Bronchial epithelial cell (primary cell): ENCODE measurements at regions not wholly inside any gene's neighbourhood (a gene's known extent, or its start where the extent isn't known, plus 50 kb on each side); places are given as distances from the start of the nearest gene placed in this dataset.

Experiments used
- DNase-seq: peaks from one replicate; pipeline ENCODE4 v3.0.0-alpha.2; 2010; ENCODE audit warnings: low read depth
- FAIRE-seq: peaks from 2 replicates; lab custom pipeline; 2011; peaks lifted over from hg19 to GRCh38; lab: Jason Lieb, UNC
- H3K27me3 ChIP-seq: 2 replicates; pipeline ENCODE4 v1.5.1; 2011; ENCODE audit warnings: low read length; ENCODE audit not compliant: control insufficient read depth, insufficient read depth
- H3K36me3 ChIP-seq: 2 replicates; pipeline ENCODE4 v1.5.1; 2011; ENCODE audit warnings: low read length; ENCODE audit not compliant: control insufficient read depth, insufficient read depth
- H3K4me3 ChIP-seq: 2 replicates; pipeline ENCODE4 v1.5.1; 2011; ENCODE audit warnings: mild to moderate bottlenecking, low read depth, low read length, control low read depth
- CTCF ChIP-seq: IDR thresholded peaks from 2 replicates; pipeline ENCODE4 v1.5.1; 2011; ENCODE audit warnings: mild to moderate bottlenecking, moderate library complexity, low read length, control low read depth, inconsistent platforms; ENCODE audit not compliant: insufficient read depth, severe bottlenecking

GRCh38 chr2:167602122-167602521, 645.3 kb downstream of the STK39 start:
- no peak overlapping the region for H3K4me3 ChIP-seq
- no peaks in the 10 kb centered on the region for H3K27me3 ChIP-seq
- DNase-seq: no peak
- no peak for TF ChIP-seq CTCF
- H3K36me3 ChIP-seq: no peaks in the 10 kb centered on the region
- FAIRE-seq: no peak

- Histone ChIP-seq H3K27me3 (no peaks in the 10 kb centered on the region), H3K4me3 (no peak overlapping the region), H3K36me3 (no peaks in the 10 kb centered on the region)
- DNase-seq (no peak), FAIRE-seq (no peak)
- no peak for TF ChIP-seq CTCF
Measured at GRCh38 chr2:167599219-167599618, 648.2 kb downstream of the STK39 start.

GRCh38 chr2:167595839-167596471, 651.4 kb downstream of the STK39 start:
- FAIRE-seq: no peak
- Histone ChIP-seq H3K4me3 (no peak overlapping the region), H3K27me3 (no peaks in the 10 kb centered on the region), H3K36me3 (no peaks in the 10 kb centered on the region)
- TF ChIP-seq CTCF: no peak
- DNase-seq: no peak

GRCh38 chr2:167595021-167595420, 652.4 kb downstream of the STK39 start:
- TF ChIP-seq CTCF: no peak
- Histone ChIP-seq H3K27me3 (no peaks in the 10 kb centered on the region), H3K4me3 (no peak overlapping the region), H3K36me3 (no peaks in the 10 kb centered on the region)
- DNase-seq (no peak), FAIRE-seq (no peak)

GRCh38 chr2:167592441-167592840, 655.0 kb downstream of the STK39 start:
- no peaks in the 10 kb centered on the region for H3K27me3 ChIP-seq
- no peak for DNase-seq
- no peak overlapping the region for H3K4me3 ChIP-seq
- no peak for FAIRE-seq
- no peaks in the 10 kb centered on the region for H3K36me3 ChIP-seq
- TF ChIP-seq CTCF: no peak

- FAIRE-seq (no peak), DNase-seq (no peak)
- no peaks in the 10 kb centered on the region for H3K36me3 ChIP-seq
- no peak overlapping the region for H3K4me3 ChIP-seq
- H3K27me3 ChIP-seq: no peaks in the 10 kb centered on the region
- no peak for TF ChIP-seq CTCF
Measured at GRCh38 chr2:167582619-167583018, 664.8 kb downstream of the STK39 start.
